ENCODE measurements at regions not wholly inside any gene's neighbourhood (a gene's known extent, or its start where the extent isn't known, plus 50 kb on each side); places are given as distances from the start of the nearest gene placed in this dataset.

GRCh38 chr18:47601581-47602272 lies 328.7 kb downstream of the SMAD2 start:
- DNase-seq (ENCODE audit: low spot score): no peak

- no peak for DNase-seq (ENCODE audit: low spot score)
Measured at GRCh38 chr18:47595831-47596501, 334.5 kb downstream of the SMAD2 start.

- no peak for DNase-seq (ENCODE audit: low spot score)
Measured at GRCh38 chr18:47594621-47595086, 335.8 kb downstream of the SMAD2 start.

GRCh38 chr18:47593744-47594472 lies 336.6 kb downstream of the SMAD2 start:
- DNase-seq (ENCODE audit: low spot score): no peak

- DNase-seq (ENCODE audit: low spot score): no peak
Measured at GRCh38 chr18:47591429-47591828, 339.0 kb downstream of the SMAD2 start.

- DNase-seq (ENCODE audit: low spot score): no peak
Measured at GRCh38 chr18:47587587-47587986, 336.1 kb upstream of the SKOR2 start.

GRCh38 chr18:47586418-47587070 lies 335.1 kb upstream of the SKOR2 start:
- no peak for DNase-seq (ENCODE audit: low spot score)

- DNase-seq (ENCODE audit: low spot score): no peak
Measured at GRCh38 chr18:47585914-47586313, 334.5 kb upstream of the SKOR2 start.

- DNase-seq (ENCODE audit: low spot score): no peak
Measured at GRCh38 chr18:47585136-47585535, 333.7 kb upstream of the SKOR2 start.

GRCh38 chr18:47582093-47582492 lies 330.6 kb upstream of the SKOR2 start:
- no peak for DNase-seq (ENCODE audit: low spot score)

- DNase-seq (ENCODE audit: low spot score): no peak
Measured at GRCh38 chr18:47577520-47577919, 326.1 kb upstream of the SKOR2 start.

- no peak for DNase-seq (ENCODE audit: low spot score)
Measured at GRCh38 chr18:47574966-47575365, 323.5 kb upstream of the SKOR2 start.

GRCh38 chr18:47571957-47572356 lies 320.5 kb upstream of the SKOR2 start:
- no peak for DNase-seq (ENCODE audit: low spot score)

GRCh38 chr18:47566809-47567208 lies 315.3 kb upstream of the SKOR2 start:
- no peak for DNase-seq (ENCODE audit: low spot score)

- no peak for DNase-seq (ENCODE audit: low spot score)
Measured at GRCh38 chr18:47560723-47561715, 309.6 kb upstream of the SKOR2 start.

GRCh38 chr18:47558110-47558750 lies 306.8 kb upstream of the SKOR2 start:
- no peak for DNase-seq (ENCODE audit: low spot score)

- no peak for DNase-seq (ENCODE audit: low spot score)
Measured at GRCh38 chr18:47557160-47557559, 305.7 kb upstream of the SKOR2 start.

GRCh38 chr18:47552783-47553182 lies 301.3 kb upstream of the SKOR2 start:
- DNase-seq (ENCODE audit: low spot score): no peak

- DNase-seq (ENCODE audit: low spot score): no peak
Measured at GRCh38 chr18:47550611-47551010, 299.2 kb upstream of the SKOR2 start.

- no peak for DNase-seq (ENCODE audit: low spot score)
Measured at GRCh38 chr18:47549021-47549540, 297.6 kb upstream of the SKOR2 start.

Measured in H4 (cell line).